ENCODE measurements at regions not wholly inside any gene's neighbourhood (a gene's known extent, or its start where the extent isn't known, plus 50 kb on each side); places are given as distances from the start of the nearest gene placed in this dataset.

GRCh38 chr3:31249545-31249944 is 283.2 kb upstream of the STT3B start:
- TF ChIP-seq, protein P1, sequence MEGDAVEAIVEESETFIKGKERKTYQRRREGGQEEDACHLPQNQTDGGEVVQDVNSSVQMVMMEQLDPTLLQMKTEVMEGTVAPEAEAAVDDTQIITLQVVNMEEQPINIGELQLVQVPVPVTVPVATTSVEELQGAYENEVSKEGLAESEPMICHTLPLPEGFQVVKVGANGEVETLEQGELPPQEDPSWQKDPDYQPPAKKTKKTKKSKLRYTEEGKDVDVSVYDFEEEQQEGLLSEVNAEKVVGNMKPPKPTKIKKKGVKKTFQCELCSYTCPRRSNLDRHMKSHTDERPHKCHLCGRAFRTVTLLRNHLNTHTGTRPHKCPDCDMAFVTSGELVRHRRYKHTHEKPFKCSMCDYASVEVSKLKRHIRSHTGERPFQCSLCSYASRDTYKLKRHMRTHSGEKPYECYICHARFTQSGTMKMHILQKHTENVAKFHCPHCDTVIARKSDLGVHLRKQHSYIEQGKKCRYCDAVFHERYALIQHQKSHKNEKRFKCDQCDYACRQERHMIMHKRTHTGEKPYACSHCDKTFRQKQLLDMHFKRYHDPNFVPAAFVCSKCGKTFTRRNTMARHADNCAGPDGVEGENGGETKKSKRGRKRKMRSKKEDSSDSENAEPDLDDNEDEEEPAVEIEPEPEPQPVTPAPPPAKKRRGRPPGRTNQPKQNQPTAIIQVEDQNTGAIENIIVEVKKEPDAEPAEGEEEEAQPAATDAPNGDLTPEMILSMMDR (IDR thresholded peaks at IDR 0.05), result no peak
- TF ChIP-seq EZH2phosphoT487 (IDR thresholded peaks at IDR 0.05), result no peak
- TF ChIP-seq EZH2 (IDR thresholded peaks at IDR 0.05), result no peak

Data from neural progenitor cell (in vitro differentiated cells).